ENCODE measurements at regions not wholly inside any gene's neighbourhood (a gene's known extent, or its start where the extent isn't known, plus 50 kb on each side); places are given as distances from the start of the nearest gene placed in this dataset.
"Not testable (repeated sequence)": the region's sequence is repeated elsewhere in the genome, so short reads cannot be mapped to it uniquely, and the experiment has no call there.

GRCh38 chr17:27200476-27200875 is 93.4 kb upstream of the WSB1 start:
- no peak for DNase-seq (ENCODE audit: low read depth in 2 of 3, low spot score in 1 of 3)

- no peak for DNase-seq (ENCODE audit: low read depth in 2 of 3, low spot score in 1 of 3)
Measured at GRCh38 chr17:27203241-27203640, 90.7 kb upstream of the WSB1 start.

DNA sequence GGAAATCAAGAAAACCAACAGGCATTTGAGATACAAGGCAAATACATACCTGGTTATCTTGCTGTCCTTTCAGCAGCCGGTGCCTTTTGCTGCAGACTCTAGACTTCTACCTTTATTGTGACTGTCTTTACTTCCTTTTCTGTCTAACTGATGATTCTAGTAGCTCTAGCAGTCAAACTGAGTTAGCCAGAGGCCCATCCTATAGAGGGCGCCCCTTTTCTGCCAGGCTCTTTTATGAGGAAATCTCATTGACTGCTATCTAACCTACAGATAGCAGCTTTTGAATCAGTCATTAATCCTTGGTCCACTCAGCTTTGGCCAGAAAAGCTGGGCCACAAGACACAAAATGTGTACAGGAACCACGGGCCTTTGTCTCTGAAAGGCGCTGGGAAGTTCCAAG is 87.5 kb upstream of the WSB1 start:
- DNase-seq (ENCODE audit: low read depth in 2 of 3, low spot score in 1 of 3), result no peak

GRCh38 chr17:27207073-27207513 is 86.8 kb upstream of the WSB1 start:
- DNase-seq (ENCODE audit: low read depth in 2 of 3, low spot score in 1 of 3), result no peak

DNA sequence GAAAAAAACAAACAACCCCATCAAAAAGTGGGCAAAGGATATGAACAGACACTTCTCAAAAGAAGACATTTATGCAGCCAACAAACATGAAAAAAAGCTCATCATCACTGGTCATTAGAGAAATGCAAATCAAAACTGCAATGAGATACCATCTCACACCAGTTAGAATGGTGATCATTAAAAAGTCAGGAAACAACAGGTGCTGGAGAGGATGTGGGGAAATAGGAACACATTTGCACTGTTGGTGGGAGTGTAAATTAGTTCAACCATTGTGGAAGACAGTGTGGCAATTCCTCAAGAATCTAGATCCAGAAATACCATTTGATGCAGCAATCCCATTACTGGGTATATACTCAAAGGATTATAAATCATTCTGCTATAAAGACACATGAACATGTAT is 85.5 kb upstream of the WSB1 start:
- DNase-seq (ENCODE audit: low read depth in 2 of 3, low spot score in 1 of 3), result not testable (repeated sequence)

DNA sequence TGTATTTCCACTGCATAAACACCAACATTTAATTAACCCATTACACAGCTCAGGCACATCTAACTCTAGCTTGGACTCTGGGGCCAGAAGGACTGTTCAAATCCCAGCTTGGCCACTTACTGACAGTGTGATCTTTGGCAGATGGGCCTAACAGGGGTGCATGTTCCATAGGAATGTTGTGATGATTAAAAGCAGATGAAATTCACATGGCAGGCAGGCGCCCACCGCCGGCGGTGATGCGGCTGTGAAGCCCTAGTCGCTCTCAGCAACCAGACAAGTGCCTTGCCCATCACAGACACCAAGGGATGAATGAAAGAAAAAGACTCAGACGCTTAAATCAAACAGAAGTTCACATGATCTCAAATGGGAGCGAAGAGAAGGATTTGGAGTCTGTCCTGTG is 84.6 kb upstream of the WSB1 start:
- DNase-seq (ENCODE audit: low read depth in 2 of 3, low spot score in 1 of 3), result no peak

- DNase-seq (ENCODE audit: low read depth in 2 of 3, low spot score in 1 of 3), result not testable (repeated sequence)
Measured at GRCh38 chr17:27210809-27211208, 83.1 kb upstream of the WSB1 start.

DNA sequence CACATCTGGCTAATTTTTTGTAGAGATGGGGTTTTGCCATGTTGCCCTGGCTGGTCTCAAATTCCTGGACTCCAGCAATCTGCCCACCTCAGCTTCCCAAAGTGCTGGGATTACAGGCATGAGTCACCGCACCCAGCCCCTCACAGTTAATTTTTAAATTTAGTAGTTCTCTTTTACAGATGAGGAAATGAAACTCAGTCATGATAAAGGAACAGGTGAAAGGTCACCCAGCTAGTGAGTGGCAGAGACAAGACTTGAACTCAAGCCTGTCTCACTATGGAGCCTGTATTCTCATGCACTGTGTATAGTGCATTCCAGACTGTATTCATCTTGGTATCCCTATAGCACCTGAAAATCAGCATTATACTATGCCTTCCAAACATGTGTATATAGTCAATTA is 77.1 kb upstream of the WSB1 start:
- no peak for DNase-seq (ENCODE audit: low read depth in 2 of 3, low spot score in 1 of 3)

DNA sequence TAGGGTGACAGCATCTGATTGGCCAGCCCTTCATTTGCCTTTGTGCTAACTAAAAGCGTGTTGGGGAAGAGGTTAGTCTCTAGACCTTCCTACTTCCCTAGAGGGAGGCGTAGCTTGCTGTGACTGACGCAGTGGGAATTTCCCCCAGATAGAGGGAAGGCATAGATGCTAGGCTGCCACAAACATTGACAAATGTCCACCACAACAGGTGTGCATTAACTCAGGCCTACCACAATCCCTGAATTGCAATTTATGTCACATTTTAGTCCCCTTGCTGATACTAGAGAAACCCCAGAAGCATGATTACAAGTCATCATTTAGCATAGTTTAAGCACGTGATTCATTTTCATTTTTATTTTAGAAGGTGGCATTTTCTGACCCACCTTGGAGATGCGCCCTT is 76.3 kb upstream of the WSB1 start:
- DNase-seq (ENCODE audit: low read depth in 2 of 3, low spot score in 1 of 3), result no peak

DNA sequence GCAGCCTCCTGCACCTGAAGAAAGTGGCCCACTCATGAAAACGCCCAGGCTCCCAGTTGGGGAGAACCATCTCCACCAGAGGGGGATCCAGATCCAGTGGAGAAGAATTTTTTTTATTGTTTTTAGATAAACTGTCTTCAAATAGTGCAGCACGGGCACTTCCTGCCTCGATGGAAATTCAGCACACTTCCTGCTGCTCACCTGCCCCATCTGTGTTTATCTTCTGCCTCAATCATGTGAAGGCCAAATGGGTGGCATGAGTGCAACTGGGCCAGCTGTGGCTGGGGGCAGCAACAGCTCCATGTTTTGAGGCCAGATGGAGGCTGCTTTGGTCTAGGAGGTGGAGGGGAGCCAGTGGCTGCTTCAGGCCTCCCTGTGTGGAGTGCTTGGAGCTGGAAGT is 75.9 kb upstream of the WSB1 start:
- no peak for DNase-seq (ENCODE audit: low read depth in 2 of 3, low spot score in 1 of 3)

- DNase-seq (ENCODE audit: low read depth in 2 of 3, low spot score in 1 of 3), result no peak
Measured at GRCh38 chr17:27218719-27219488, 75.0 kb upstream of the WSB1 start.

- DNase-seq (ENCODE audit: low read depth in 2 of 3, low spot score in 1 of 3), result no peak
Measured at GRCh38 chr17:27222515-27222914, 71.4 kb upstream of the WSB1 start.

GRCh38 chr17:27224526-27225315 is 69.2 kb upstream of the WSB1 start:
- DNase-seq (ENCODE audit: low read depth in 2 of 3, low spot score in 1 of 3), result no peak

- no peak for DNase-seq (ENCODE audit: low read depth in 2 of 3, low spot score in 1 of 3)
Measured at GRCh38 chr17:27226611-27227230, 67.2 kb upstream of the WSB1 start.

- no peak for DNase-seq (ENCODE audit: low read depth in 2 of 3, low spot score in 1 of 3)
Measured at GRCh38 chr17:27230996-27231395, 62.9 kb upstream of the WSB1 start.

DNA sequence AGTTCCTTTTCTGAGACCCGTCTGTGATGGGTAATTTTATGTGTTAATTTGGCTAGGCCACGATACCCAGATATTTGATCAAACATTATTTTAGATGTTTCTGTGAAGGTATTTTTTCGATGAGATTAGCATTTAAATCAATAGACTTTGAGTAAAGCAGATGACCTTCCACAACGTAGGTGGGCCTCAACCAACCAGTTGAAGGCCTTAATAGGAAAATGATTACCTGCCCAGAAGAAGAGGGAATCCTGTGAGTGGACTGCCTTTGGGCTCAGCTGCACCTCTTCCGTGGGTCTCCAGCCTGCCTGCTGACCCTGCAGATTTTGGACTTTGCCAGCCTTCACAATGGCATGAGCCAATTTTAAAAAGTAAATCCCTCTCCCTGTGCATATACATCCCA is 61.6 kb upstream of the WSB1 start:
- no peak for DNase-seq (ENCODE audit: low read depth in 2 of 3, low spot score in 1 of 3)

DNA sequence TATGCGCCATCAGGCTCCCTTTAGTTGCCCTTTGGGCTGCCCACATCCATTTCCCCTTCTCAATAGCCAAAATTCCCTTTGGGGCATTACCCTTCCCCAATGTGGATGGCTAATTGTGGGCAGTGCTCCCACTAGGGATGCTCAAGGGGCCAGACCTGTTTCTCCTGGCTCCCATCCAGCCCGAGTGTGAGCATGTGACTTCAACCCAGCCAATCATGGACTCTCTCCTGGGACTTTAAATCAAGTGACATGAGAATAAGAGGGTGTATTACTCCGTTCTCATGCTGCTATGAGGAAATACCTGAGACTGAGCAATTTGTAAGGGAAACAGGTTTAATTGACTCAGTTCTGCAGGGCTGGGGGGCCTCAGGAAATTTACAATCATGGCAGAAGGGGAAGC is 60.9 kb upstream of the WSB1 start:
- no peak for DNase-seq (ENCODE audit: low read depth in 2 of 3, low spot score in 1 of 3)

DNA sequence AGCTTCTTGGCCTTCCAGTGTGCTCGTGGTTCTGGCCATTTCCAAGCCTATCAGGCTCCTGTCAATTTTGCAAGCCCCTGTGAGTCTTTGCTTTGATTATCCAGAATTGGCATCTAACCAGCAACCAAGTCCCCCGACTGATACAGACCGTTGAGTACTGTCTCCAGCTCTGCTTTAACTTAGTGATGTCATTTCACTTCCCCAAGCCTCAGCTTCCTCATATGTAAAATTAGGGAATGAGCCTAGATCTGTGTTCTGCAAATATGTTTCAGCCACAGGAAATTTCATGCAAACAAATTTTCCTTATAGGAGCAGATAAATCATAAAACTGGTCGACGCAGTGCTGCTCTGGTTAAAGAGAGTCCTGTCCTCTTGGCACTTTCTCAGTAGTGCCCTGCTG is 60.1 kb upstream of the WSB1 start:
- DNase-seq (ENCODE audit: low read depth in 2 of 3, low spot score in 1 of 3), result no peak

- peak; percentile 41 to 85 (median 60) for DNase-seq (ENCODE audit: low read depth in 2 of 3, low spot score in 1 of 3)
Measured at GRCh38 chr17:27236717-27237315, 57.1 kb upstream of the WSB1 start.

- DNase-seq (ENCODE audit: low read depth in 2 of 3, low spot score in 1 of 3), result no peak
Measured at GRCh38 chr17:27237890-27238289, 56.0 kb upstream of the WSB1 start.

DNA sequence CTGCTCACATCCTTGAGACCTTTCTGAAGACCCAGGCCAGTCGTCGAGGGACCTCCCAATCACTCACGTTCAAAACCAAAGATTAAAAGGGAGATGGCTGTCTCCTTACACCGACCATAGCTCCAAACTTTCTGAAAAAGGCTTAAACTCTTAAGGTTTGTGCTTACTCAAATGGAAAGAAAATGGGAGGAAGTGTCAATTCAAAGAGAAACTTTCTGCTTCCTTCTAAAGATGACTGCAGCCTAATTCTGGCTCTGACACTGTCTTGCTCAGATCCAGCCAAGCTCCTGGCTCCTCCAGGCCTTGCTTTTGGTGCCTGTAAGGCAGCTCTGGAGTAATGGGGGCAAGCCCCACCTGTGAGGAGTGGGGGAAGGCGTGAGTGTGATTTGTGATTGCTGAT is 54.9 kb upstream of the WSB1 start:
- DNase-seq (ENCODE audit: low read depth in 2 of 3, low spot score in 1 of 3), result peak in 1 of 3 donors; percentile 20

GRCh38 chr17:27239584-27239983 is 54.3 kb upstream of the WSB1 start:
- no peak for DNase-seq (ENCODE audit: low read depth in 2 of 3, low spot score in 1 of 3)

Measured in stimulated activated CD4-positive, alpha-beta T cell treated with anti-CD3 and anti-CD28 coated beads, Interleukin-12 subunit alpha, Interleukin-12 subunit beta, amount 100 ng/mL, for 48 hours (primary cell).